ENCODE measurements at regions not wholly inside any gene's neighbourhood (a gene's known extent, or its start where the extent isn't known, plus 50 kb on each side); places are given as distances from the start of the nearest gene placed in this dataset.

DNA sequence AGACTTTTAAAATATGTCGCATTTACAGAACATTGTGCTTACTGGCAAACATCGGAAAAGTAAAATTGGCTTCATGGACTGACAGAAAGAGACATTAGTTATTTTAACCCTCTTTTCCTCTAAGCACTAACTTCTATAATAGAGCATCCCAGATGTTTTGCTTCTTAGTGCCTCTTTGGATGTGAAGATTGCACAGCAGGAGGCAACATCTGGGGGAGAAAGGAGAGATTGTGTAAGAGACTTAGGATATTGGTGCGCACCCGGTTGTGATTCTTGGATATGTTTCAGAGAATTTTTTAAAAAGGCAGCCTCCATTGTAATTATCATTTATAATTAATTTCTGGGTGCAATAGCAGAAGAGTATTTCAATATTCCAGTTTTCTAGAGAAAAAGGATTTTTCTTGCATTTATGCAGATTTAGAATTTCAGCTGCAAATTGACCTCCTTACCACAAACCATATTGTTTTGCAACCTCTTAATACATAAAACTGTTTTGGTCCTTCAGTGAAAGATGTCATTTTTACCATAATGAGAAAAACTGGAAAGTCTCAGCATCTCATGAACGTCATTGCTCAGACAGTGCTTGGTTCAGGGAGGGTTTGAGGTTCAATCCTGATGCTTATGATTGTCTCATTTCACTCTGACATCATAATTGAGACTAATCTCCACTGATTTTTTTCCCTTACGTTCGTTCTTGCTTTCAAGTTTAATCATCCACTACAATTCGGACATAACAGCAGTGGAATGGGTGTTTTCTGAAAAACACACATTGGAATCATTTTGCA is 404.3 kb downstream of the ZNF521 start:
- TF ChIP-seq EZH2 (IDR thresholded peaks at IDR 0.05; ENCODE audit: borderline replicate concordance, insufficient read depth, low read depth, low read length, poor library complexity, severe bottlenecking), result no peak
- TF ChIP-seq, protein P1, sequence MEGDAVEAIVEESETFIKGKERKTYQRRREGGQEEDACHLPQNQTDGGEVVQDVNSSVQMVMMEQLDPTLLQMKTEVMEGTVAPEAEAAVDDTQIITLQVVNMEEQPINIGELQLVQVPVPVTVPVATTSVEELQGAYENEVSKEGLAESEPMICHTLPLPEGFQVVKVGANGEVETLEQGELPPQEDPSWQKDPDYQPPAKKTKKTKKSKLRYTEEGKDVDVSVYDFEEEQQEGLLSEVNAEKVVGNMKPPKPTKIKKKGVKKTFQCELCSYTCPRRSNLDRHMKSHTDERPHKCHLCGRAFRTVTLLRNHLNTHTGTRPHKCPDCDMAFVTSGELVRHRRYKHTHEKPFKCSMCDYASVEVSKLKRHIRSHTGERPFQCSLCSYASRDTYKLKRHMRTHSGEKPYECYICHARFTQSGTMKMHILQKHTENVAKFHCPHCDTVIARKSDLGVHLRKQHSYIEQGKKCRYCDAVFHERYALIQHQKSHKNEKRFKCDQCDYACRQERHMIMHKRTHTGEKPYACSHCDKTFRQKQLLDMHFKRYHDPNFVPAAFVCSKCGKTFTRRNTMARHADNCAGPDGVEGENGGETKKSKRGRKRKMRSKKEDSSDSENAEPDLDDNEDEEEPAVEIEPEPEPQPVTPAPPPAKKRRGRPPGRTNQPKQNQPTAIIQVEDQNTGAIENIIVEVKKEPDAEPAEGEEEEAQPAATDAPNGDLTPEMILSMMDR (IDR thresholded peaks at IDR 0.05), result no peak

Data from B cell (primary cell).